HL-60 (cell line): ENCODE measurements at regions not wholly inside any gene's neighbourhood (a gene's known extent, or its start where the extent isn't known, plus 50 kb on each side); places are given as distances from the start of the nearest gene placed in this dataset.

Source experiments
- GABPA ChIP-seq: IDR thresholded peaks from 2 replicates; pipeline ENCODE4 v1.6.1; 2012; ENCODE audit warnings: low read depth
- POLR2AphosphoS5 ChIP-seq: IDR thresholded peaks from 2 replicates; pipeline ENCODE4 v1.6.1; 2012; ENCODE audit warnings: low read depth
- SPI1 ChIP-seq: IDR thresholded peaks from 2 replicates; pipeline ENCODE4 v1.6.1; 2012; ENCODE audit warnings: low read depth, mild to moderate bottlenecking, borderline replicate concordance
- TF ChIP-seq, protein P1 (sequence below): IDR thresholded peaks from one replicate; pipeline ENCODE4 v1.5.1; 2011; ENCODE audit warnings: low read length, control low read depth, inconsistent platforms; ENCODE audit not compliant: insufficient read depth
- TF ChIP-seq, protein P2 (sequence below): IDR thresholded peaks from 2 replicates; pipeline ENCODE4 v1.6.1; 2012; ENCODE audit warnings: low read depth; ENCODE audit not compliant: insufficient replicate concordance

DNA sequence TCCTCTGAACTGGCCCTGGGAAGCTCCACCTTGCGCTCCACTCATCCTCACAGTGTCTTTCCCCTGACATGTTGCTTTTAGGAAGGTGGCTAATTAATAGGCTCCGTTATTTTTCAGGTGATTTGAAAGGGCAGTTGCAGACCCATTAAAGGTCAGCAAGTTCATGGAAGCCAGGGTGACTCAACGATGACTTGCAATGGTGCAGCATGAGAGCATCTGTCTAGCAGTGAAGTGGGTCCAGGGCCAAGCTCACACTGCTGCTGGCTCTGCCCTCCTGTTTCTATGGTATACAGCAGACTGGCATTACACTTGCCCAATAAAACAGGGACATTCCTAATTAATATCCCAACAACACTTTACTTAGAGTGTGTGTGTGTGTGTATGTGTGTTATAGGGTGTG is 68.8 kb upstream of the WDR11 start:
- TF ChIP-seq, protein P1, sequence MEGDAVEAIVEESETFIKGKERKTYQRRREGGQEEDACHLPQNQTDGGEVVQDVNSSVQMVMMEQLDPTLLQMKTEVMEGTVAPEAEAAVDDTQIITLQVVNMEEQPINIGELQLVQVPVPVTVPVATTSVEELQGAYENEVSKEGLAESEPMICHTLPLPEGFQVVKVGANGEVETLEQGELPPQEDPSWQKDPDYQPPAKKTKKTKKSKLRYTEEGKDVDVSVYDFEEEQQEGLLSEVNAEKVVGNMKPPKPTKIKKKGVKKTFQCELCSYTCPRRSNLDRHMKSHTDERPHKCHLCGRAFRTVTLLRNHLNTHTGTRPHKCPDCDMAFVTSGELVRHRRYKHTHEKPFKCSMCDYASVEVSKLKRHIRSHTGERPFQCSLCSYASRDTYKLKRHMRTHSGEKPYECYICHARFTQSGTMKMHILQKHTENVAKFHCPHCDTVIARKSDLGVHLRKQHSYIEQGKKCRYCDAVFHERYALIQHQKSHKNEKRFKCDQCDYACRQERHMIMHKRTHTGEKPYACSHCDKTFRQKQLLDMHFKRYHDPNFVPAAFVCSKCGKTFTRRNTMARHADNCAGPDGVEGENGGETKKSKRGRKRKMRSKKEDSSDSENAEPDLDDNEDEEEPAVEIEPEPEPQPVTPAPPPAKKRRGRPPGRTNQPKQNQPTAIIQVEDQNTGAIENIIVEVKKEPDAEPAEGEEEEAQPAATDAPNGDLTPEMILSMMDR = no peak
- TF ChIP-seq POLR2AphosphoS5 (no peak), GABPA (no peak), SPI1 (no peak)
- TF ChIP-seq, protein P2, sequence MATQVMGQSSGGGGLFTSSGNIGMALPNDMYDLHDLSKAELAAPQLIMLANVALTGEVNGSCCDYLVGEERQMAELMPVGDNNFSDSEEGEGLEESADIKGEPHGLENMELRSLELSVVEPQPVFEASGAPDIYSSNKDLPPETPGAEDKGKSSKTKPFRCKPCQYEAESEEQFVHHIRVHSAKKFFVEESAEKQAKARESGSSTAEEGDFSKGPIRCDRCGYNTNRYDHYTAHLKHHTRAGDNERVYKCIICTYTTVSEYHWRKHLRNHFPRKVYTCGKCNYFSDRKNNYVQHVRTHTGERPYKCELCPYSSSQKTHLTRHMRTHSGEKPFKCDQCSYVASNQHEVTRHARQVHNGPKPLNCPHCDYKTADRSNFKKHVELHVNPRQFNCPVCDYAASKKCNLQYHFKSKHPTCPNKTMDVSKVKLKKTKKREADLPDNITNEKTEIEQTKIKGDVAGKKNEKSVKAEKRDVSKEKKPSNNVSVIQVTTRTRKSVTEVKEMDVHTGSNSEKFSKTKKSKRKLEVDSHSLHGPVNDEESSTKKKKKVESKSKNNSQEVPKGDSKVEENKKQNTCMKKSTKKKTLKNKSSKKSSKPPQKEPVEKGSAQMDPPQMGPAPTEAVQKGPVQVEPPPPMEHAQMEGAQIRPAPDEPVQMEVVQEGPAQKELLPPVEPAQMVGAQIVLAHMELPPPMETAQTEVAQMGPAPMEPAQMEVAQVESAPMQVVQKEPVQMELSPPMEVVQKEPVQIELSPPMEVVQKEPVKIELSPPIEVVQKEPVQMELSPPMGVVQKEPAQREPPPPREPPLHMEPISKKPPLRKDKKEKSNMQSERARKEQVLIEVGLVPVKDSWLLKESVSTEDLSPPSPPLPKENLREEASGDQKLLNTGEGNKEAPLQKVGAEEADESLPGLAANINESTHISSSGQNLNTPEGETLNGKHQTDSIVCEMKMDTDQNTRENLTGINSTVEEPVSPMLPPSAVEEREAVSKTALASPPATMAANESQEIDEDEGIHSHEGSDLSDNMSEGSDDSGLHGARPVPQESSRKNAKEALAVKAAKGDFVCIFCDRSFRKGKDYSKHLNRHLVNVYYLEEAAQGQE = no peak
